ENCODE measurements at regions not wholly inside any gene's neighbourhood (a gene's known extent, or its start where the extent isn't known, plus 50 kb on each side); places are given as distances from the start of the nearest gene placed in this dataset.

GRCh38 chr14:44775248-44775647 is 186.5 kb downstream of the KLHL28 start:
- Histone ChIP-seq H3K79me2 (ENCODE audit: control insufficient read depth, insufficient read depth, low read length) (no peaks in the 10 kb centered on the region), H4K20me1 (replicated peaks; ENCODE audit: control insufficient read depth, insufficient read depth, low read length) (no peaks in the 10 kb centered on the region), H2AFZ (ENCODE audit: low read depth, low read length) (no peak overlapping the region), H3K27me3 (ENCODE audit: control insufficient read depth in 2 of 2, insufficient read depth in 2 of 2, low read length in 2 of 2) (no peaks in the 10 kb centered on the region), H3K27ac (ENCODE audit: extremely low read depth, low read depth, low read length) (no peak overlapping the region), H3K9ac (ENCODE audit: insufficient read depth in 1 of 2, low read depth in 2 of 2, low read length in 2 of 2) (no peak overlapping the region), H3K9me3 (replicated peaks; ENCODE audit: control insufficient read depth, insufficient read depth, low read depth, low read length) (no peaks in the 10 kb centered on the region), H3K36me3 (ENCODE audit: control insufficient read depth, insufficient read depth, low read length) (no peaks in the 10 kb centered on the region), H3K9me1 (ENCODE audit: control insufficient read depth, insufficient read depth, low read length) (no peaks in the 10 kb centered on the region), H3K4me3 (no peak overlapping the region), H3K4me2 (ENCODE audit: insufficient read depth, low read length) (no peak overlapping the region), H3K4me1 (replicated peaks in 1 of 2; ENCODE audit: control insufficient read depth in 2 of 2, insufficient read depth in 2 of 2, low read length in 2 of 2) (no peaks in the 10 kb centered on the region)
- 5% methylated on average over 3 of the region's 3 CpGs for WGBS (ENCODE audit: insufficient coverage, low coverage, missing lambda C conversion rate)
- no TSS peak for BruUV-seq (replicated peaks)
- no peak for DNase-seq (ENCODE audit: extremely low read depth in 1 of 4, low spot score in 3 of 4)
- in situ Hi-C loops (cut with MboI) (no loop called here), intact Hi-C loops (cut with micrococcal nuclease) (no loop called here)
- ChIA-PET CTCF (ENCODE audit: low intra/inter-chr PET ratio) (no interaction called here), POLR2A (no interaction called here)
- ATAC-seq = no peak
- TF ChIP-seq ATF6 (CRISPR knock-in tag; IDR thresholded peaks at IDR 0.05) (no peak), RBM25 (IDR thresholded peaks at IDR 0.05; ENCODE audit: low read depth, low read length, severe bottlenecking) (no peak), POLR2B (IDR thresholded peaks at IDR 0.05; ENCODE audit: low read depth, partially characterized antibody) (no peak), ZC3H8 (IDR thresholded peaks at IDR 0.05) (no peak), ZNF253 (CRISPR knock-in tag; conservative IDR thresholded peaks at IDR 0.05) (no peak), PURB (CRISPR knock-in tag; IDR thresholded peaks at IDR 0.05; ENCODE audit: low read depth) (no peak), E2F8 (IDR thresholded peaks at IDR 0.05; ENCODE audit: low read depth, partially characterized antibody) (no peak), CBFB (CRISPR knock-in tag; IDR thresholded peaks at IDR 0.05) (no peak), ZNF561 (CRISPR knock-in tag; conservative IDR thresholded peaks at IDR 0.05) (no peak)
- TF ChIP-seq, protein P1, sequence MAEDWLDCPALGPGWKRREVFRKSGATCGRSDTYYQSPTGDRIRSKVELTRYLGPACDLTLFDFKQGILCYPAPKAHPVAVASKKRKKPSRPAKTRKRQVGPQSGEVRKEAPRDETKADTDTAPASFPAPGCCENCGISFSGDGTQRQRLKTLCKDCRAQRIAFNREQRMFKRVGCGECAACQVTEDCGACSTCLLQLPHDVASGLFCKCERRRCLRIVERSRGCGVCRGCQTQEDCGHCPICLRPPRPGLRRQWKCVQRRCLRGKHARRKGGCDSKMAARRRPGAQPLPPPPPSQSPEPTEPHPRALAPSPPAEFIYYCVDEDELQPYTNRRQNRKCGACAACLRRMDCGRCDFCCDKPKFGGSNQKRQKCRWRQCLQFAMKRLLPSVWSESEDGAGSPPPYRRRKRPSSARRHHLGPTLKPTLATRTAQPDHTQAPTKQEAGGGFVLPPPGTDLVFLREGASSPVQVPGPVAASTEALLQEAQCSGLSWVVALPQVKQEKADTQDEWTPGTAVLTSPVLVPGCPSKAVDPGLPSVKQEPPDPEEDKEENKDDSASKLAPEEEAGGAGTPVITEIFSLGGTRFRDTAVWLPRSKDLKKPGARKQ (CRISPR knock-in tag; IDR thresholded peaks at IDR 0.05) = no peak
- FAIRE-seq = no peak

All from K562 (cell line).